ENCODE measurements at regions not wholly inside any gene's neighbourhood (a gene's known extent, or its start where the extent isn't known, plus 50 kb on each side); places are given as distances from the start of the nearest gene placed in this dataset.

GRCh38 chr15:70284438-70285214, 186.9 kb upstream of the TLE3 start:
- no peak for DNase-seq (ENCODE audit: low read depth, low spot score)

- DNase-seq (ENCODE audit: low read depth, low spot score) = no peak
Observed at GRCh38 chr15:70283511-70283910, 185.8 kb upstream of the TLE3 start.

GRCh38 chr15:70281811-70282307, 184.1 kb upstream of the TLE3 start:
- DNase-seq (ENCODE audit: low read depth, low spot score) = no peak

GRCh38 chr15:70281261-70281810, 183.6 kb upstream of the TLE3 start:
- DNase-seq (ENCODE audit: low read depth, low spot score) = no peak

GRCh38 chr15:70280781-70281180, 183.1 kb upstream of the TLE3 start:
- no peak for DNase-seq (ENCODE audit: low read depth, low spot score)

GRCh38 chr15:70279096-70279495, 181.4 kb upstream of the TLE3 start:
- no peak for DNase-seq (ENCODE audit: low read depth, low spot score)

- no peak for DNase-seq (ENCODE audit: low read depth, low spot score)
Observed at GRCh38 chr15:70278644-70279043, 180.9 kb upstream of the TLE3 start.

- no peak for DNase-seq (ENCODE audit: low read depth, low spot score)
Observed at GRCh38 chr15:70277556-70277955, 179.8 kb upstream of the TLE3 start.

- DNase-seq (ENCODE audit: low read depth, low spot score) = no peak
Observed at GRCh38 chr15:70276401-70276800, 178.7 kb upstream of the TLE3 start.

- no peak for DNase-seq (ENCODE audit: low read depth, low spot score)
Observed at GRCh38 chr15:70275461-70276138, 177.9 kb upstream of the TLE3 start.

- no peak for DNase-seq (ENCODE audit: low read depth, low spot score)
Observed at GRCh38 chr15:70274908-70275307, 177.2 kb upstream of the TLE3 start.

- DNase-seq (ENCODE audit: low read depth, low spot score) = no peak
Observed at GRCh38 chr15:70274255-70274880, 176.7 kb upstream of the TLE3 start.

GRCh38 chr15:70273808-70274207, 176.1 kb upstream of the TLE3 start:
- no peak for DNase-seq (ENCODE audit: low read depth, low spot score)

GRCh38 chr15:70272565-70273355, 175.0 kb upstream of the TLE3 start:
- no peak for DNase-seq (ENCODE audit: low read depth, low spot score)

GRCh38 chr15:70271422-70272088, 173.8 kb upstream of the TLE3 start:
- DNase-seq (ENCODE audit: low read depth, low spot score) = peak; percentile 87

- no peak for DNase-seq (ENCODE audit: low read depth, low spot score)
Observed at GRCh38 chr15:70270752-70271111, 173.0 kb upstream of the TLE3 start.

- peak; percentile 72 for DNase-seq (ENCODE audit: low read depth, low spot score)
Observed at GRCh38 chr15:70269991-70270751, 172.5 kb upstream of the TLE3 start.

- no peak for DNase-seq (ENCODE audit: low read depth, low spot score)
Observed at GRCh38 chr15:70269311-70269911, 171.7 kb upstream of the TLE3 start.

GRCh38 chr15:70268698-70269251, 171.1 kb upstream of the TLE3 start:
- DNase-seq (ENCODE audit: low read depth, low spot score) = no peak
